ENCODE measurements at regions not wholly inside any gene's neighbourhood (a gene's known extent, or its start where the extent isn't known, plus 50 kb on each side); places are given as distances from the start of the nearest gene placed in this dataset.
"Not testable (repeated sequence)": the region's sequence is repeated elsewhere in the genome, so short reads cannot be mapped to it uniquely, and the experiment has no call there.

GRCh38 chr4:140227286-140227685 lies 73.3 kb upstream of the MAML3 start:
- no peak for DNase-seq (ENCODE audit: low read depth)
- no peak for TF ChIP-seq CTCF (conservative IDR thresholded peaks at IDR 0.05; ENCODE audit: control insufficient read depth, insufficient read depth, low read depth, low read length)
- H3K4me3 ChIP-seq (ENCODE audit: control insufficient read depth, low read depth, low read length), result no peak overlapping the region

- TF ChIP-seq CTCF (conservative IDR thresholded peaks at IDR 0.05; ENCODE audit: control insufficient read depth, insufficient read depth, low read depth, low read length), result no peak
- H3K4me3 ChIP-seq (ENCODE audit: control insufficient read depth, low read depth, low read length), result no peak overlapping the region
- peak; percentile 55 for DNase-seq (ENCODE audit: low read depth)
Observed at GRCh38 chr4:140223056-140223810, 69.2 kb upstream of the MAML3 start.

GRCh38 chr4:140222171-140222570 lies 68.2 kb upstream of the MAML3 start:
- no peak for TF ChIP-seq CTCF (conservative IDR thresholded peaks at IDR 0.05; ENCODE audit: control insufficient read depth, insufficient read depth, low read depth, low read length)
- peak; percentile 59 for DNase-seq (ENCODE audit: low read depth)
- H3K4me3 ChIP-seq (ENCODE audit: control insufficient read depth, low read depth, low read length), result no peak overlapping the region

- no peak overlapping the region for H3K4me3 ChIP-seq (ENCODE audit: control insufficient read depth, low read depth, low read length)
- DNase-seq (ENCODE audit: low read depth), result no peak
- TF ChIP-seq CTCF (conservative IDR thresholded peaks at IDR 0.05; ENCODE audit: control insufficient read depth, insufficient read depth, low read depth, low read length), result no peak
Observed at GRCh38 chr4:140220058-140220457, 66.1 kb upstream of the MAML3 start.

- no peak for DNase-seq (ENCODE audit: low read depth)
- no peak overlapping the region for H3K4me3 ChIP-seq (ENCODE audit: control insufficient read depth, low read depth, low read length)
- TF ChIP-seq CTCF (conservative IDR thresholded peaks at IDR 0.05; ENCODE audit: control insufficient read depth, insufficient read depth, low read depth, low read length), result no peak
Observed at GRCh38 chr4:140219567-140219966, 65.6 kb upstream of the MAML3 start.

- DNase-seq (ENCODE audit: low read depth), result not testable (repeated sequence)
Observed at GRCh38 chr4:140219070-140219469, 65.1 kb upstream of the MAML3 start.

GRCh38 chr4:140213749-140214148 lies 59.8 kb upstream of the MAML3 start:
- TF ChIP-seq CTCF (conservative IDR thresholded peaks at IDR 0.05; ENCODE audit: control insufficient read depth, insufficient read depth, low read depth, low read length), result no peak
- H3K4me3 ChIP-seq (ENCODE audit: control insufficient read depth, low read depth, low read length), result no peak overlapping the region
- DNase-seq (ENCODE audit: low read depth), result peak; percentile 57

More at GRCh38 chr4:140219070-140219469, 65.1 kb upstream of the MAML3 start:
- H3K4me3 ChIP-seq (ENCODE audit: control insufficient read depth, low read depth, low read length), result not testable (repeated sequence)
